AG04450 (cell line): ENCODE measurements at regions not wholly inside any gene's neighbourhood (a gene's known extent, or its start where the extent isn't known, plus 50 kb on each side); places are given as distances from the start of the nearest gene placed in this dataset.

ENCODE experiments used
- CTCF ChIA-PET: fragments of 300-600, 350-600 bp; formaldehyde crosslinking; extraction: SDS; loops from one replicate; lab custom pipeline; 2022; ENCODE audit warnings: antibody characterized with exemption, inconsistent platforms; lab: Charles Lee
- POLR2A ChIA-PET: fragments of 350-600 bp; formaldehyde crosslinking; extraction: SDS; loops from one replicate; lab custom pipeline; 2021; ENCODE audit warnings: antibody characterized with exemption, inconsistent platforms; lab: Yijun Ruan, JAX
- DNase-seq: peaks from one replicate; pipeline ENCODE4 v3.0.0-alpha.2; 2011; ENCODE audit warnings: low read depth, low spot score
- H3K27ac ChIP-seq: one replicate; pipeline ENCODE4 v1.5.1; 2012; ENCODE audit warnings: low read depth, low read length, control low read depth
- H3K27me3 ChIP-seq: one replicate; pipeline ENCODE4 v1.6.0; 2012; ENCODE audit warnings: low read length; ENCODE audit not compliant: control insufficient read depth, insufficient read depth
- H3K4me3 ChIP-seq: 2 replicates; pipeline ENCODE4 v1.5.1; 2011; ENCODE audit warnings: mild to moderate bottlenecking, low read depth, low read length, control low read depth
- H3K9me3 ChIP-seq: 2 replicates; pipeline ENCODE4 v1.5.1; 2012; ENCODE audit warnings: low read length; ENCODE audit not compliant: control insufficient read depth, insufficient read depth
- TF ChIP-seq, protein P1 (sequence below): IDR thresholded peaks from 2 replicates; pipeline ENCODE4 v1.5.1; 2011; ENCODE audit warnings: low read depth, low read length, control low read depth, inconsistent platforms

DNA sequence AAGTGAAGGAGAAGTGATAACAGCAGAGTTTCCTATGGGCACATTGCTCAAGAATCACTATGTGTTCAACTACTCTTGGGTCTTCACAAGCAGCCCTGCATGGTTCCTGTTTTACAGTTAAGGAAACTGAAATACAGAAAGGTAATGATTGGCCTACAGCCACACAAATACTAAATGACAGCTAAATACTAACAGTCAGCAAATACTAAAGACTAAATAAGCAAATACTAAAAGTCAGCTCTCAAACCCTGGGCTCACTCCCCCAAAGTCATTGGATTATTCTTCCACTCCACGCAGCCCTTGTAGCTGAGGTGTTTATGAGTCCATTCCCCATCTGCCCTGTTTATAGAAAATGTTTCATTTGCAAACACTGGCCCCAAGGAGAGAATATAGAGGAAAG, 372.7 kb upstream of the CDH11 start:
- no peak overlapping the region for H3K4me3 ChIP-seq
- POLR2A ChIA-PET = no interaction called here
- no peak overlapping the region for H3K27ac ChIP-seq
- H3K9me3 ChIP-seq = no peaks in the 10 kb centered on the region
- no peak for DNase-seq
- H3K27me3 ChIP-seq = peaks cover 2% of the 10 kb centered on the region
- CTCF ChIA-PET = no interaction called here
- TF ChIP-seq, protein P1, sequence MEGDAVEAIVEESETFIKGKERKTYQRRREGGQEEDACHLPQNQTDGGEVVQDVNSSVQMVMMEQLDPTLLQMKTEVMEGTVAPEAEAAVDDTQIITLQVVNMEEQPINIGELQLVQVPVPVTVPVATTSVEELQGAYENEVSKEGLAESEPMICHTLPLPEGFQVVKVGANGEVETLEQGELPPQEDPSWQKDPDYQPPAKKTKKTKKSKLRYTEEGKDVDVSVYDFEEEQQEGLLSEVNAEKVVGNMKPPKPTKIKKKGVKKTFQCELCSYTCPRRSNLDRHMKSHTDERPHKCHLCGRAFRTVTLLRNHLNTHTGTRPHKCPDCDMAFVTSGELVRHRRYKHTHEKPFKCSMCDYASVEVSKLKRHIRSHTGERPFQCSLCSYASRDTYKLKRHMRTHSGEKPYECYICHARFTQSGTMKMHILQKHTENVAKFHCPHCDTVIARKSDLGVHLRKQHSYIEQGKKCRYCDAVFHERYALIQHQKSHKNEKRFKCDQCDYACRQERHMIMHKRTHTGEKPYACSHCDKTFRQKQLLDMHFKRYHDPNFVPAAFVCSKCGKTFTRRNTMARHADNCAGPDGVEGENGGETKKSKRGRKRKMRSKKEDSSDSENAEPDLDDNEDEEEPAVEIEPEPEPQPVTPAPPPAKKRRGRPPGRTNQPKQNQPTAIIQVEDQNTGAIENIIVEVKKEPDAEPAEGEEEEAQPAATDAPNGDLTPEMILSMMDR = no peak

DNA sequence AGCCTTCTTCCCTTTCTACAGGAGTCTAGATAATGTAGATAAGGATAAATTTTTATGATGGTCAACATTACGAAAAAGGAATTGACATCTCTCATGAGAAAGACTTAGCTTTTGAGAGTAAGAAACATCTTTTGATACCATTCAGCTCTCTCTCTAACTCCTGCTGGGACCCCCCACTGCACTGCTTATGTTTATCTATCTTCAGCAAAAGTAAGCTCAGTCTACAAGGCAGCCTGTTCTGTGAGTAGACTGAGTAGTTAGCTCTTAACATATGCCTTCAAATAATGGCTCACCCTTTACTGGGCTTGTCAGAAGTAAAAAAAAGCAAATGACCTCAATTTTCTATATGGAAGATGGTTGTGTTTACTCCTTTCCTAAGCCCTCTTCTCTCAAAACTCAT, 372.2 kb upstream of the CDH11 start:
- H3K9me3 ChIP-seq = no peaks in the 10 kb centered on the region
- H3K27me3 ChIP-seq = peaks cover 2% of the 10 kb centered on the region
- no peak overlapping the region for H3K4me3 ChIP-seq
- TF ChIP-seq, protein P1 = no peak
- ChIA-PET CTCF (no interaction called here), POLR2A (no interaction called here)
- no peak overlapping the region for H3K27ac ChIP-seq
- no peak for DNase-seq

DNA sequence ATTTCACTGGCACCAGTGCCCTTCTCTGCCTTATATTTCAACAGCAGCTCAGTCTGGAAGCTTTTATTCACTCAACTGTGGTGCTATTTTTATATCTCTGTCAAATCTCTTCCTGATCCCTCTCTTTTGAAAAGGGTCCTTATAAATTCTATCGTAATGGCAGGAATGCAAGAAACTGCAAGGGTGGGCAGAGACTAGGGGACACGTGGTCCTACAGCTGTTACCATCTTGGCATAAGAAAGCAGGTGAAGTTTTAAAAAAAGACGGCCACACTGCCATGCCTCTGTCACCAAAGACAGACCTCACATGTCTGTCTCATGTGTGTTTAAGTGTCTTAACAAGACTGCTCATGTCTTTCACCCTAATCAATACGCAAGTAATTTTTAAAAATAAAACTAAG, 368.4 kb upstream of the CDH11 start:
- TF ChIP-seq, protein P1 = no peak
- ChIA-PET POLR2A (no interaction called here), CTCF (no interaction called here)
- no peak for DNase-seq
- Histone ChIP-seq H3K9me3 (no peaks in the 10 kb centered on the region), H3K4me3 (no peak overlapping the region), H3K27me3 (peaks cover 6% of the 10 kb centered on the region), H3K27ac (no peak overlapping the region)

DNA sequence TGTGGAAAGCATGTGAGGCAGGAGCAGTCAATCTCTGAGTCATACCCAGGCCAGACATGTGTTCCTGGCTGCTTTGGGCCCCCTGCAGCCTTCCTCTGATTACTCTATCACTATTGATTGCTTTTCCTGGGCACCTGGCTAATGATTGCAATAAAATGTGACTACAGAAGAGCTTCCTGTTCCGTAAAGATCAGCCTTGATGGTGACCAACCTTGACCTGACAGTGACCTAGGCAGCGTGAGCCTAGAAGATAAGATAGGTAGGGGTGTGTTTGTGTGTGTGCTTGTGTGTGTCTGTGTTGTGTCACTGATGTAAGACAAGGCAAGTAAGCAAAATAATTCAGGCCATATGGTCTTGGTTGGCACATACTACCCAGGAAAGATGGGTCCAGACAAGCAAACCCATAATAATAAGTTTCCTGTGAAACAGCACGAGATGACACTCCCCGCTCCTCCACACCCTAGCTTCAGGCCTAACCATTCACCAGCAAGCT, 367.7 kb upstream of the CDH11 start:
- TF ChIP-seq, protein P1 = no peak
- POLR2A ChIA-PET = no interaction called here
- CTCF ChIA-PET = interaction anchor here (0.6 kb wide), 1 partner anchor 223 kb away, joined by 5 read pairs; no protein-coding TSS in a partner anchor
- no peak overlapping the region for H3K27ac ChIP-seq
- no peak for DNase-seq
- H3K4me3 ChIP-seq = no peak overlapping the region
- H3K27me3 ChIP-seq = peaks cover 6% of the 10 kb centered on the region
- H3K9me3 ChIP-seq = no peaks in the 10 kb centered on the region

DNA sequence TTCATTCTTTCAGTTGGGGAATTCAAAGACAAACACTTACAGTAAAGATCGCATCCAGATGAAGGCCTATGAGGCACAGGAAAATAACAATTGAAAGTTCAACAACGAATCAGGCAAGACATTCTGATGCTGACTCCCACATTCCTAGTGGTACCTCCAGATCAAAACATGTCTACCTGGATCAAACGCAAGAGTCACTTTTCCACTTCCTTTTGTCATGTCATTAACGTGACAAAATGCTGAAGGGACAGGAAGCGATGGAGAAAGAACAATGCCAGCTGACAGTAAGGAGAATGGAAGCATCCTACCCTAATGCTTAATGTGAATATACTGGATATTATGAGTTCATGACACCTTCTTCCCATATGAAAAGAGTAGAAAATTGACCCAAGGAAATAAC, 365.4 kb upstream of the CDH11 start:
- Histone ChIP-seq H3K27me3 (peaks cover 6% of the 10 kb centered on the region), H3K27ac (no peak overlapping the region), H3K9me3 (no peaks in the 10 kb centered on the region), H3K4me3 (no peak overlapping the region)
- CTCF ChIA-PET = no interaction called here
- no peak for DNase-seq
- TF ChIP-seq, protein P1 = no peak
- POLR2A ChIA-PET = interaction anchor here (0.7 kb wide), 1 partner anchor 228 kb away, joined by 3 read pairs; no protein-coding TSS in a partner anchor
